T-cell (primary cell): ENCODE measurements at regions not wholly inside any gene's neighbourhood (a gene's known extent, or its start where the extent isn't known, plus 50 kb on each side); places are given as distances from the start of the nearest gene placed in this dataset.
"Not testable (repeated sequence)": the region's sequence is repeated elsewhere in the genome, so short reads cannot be mapped to it uniquely, and the experiment has no call there.

ENCODE experiments used
- ATAC-seq, 4 experiments: fragments of 200-7000 bp in 3 of 4; fragments of 150-1000 bp in 1 of 4; cut with Tn5 transposase; replicated peaks in 1 of 4; 1 replicate in 3 of 4; 2 replicates in 1 of 4; pipeline ENCODE4 v1.10.0; 2021; ENCODE audit warnings: moderate library complexity in 3 of 4, mild to moderate bottlenecking in 2 of 4, moderate number of reproducible peaks in 1 of 4
- CTCF ChIA-PET, 2 donors: fragments of 300-600 bp; sonication (Branson Sonifier 250); formaldehyde crosslinking; loops; one replicate each; lab custom pipeline; 2022; ENCODE audit warnings: antibody characterized with exemption in 2 of 2; lab: Charles Lee
- POLR2A ChIA-PET, 2 donors: fragments of 300-600 bp; sonication (Branson Sonifier 250); formaldehyde crosslinking; loops; one replicate each; lab custom pipeline; 2022; ENCODE audit warnings: antibody characterized with exemption in 2 of 2; lab: Charles Lee
- DNase-seq, 35 experiments: peaks; one replicate each; pipeline versions ENCODE4 v3.0.0 to v3.0.0-alpha.2; 2013 to 2023
- H3K27ac ChIP-seq: one replicate; pipeline ENCODE4 v1.5.1; 2013; ENCODE audit warnings: low read length
- H3K27me3 ChIP-seq, 2 experiments: replicated peaks in 1 of 2; 1 replicate in 1 of 2; 2 replicates in 1 of 2; pipeline versions ENCODE4 v1.6.1 to v1.7.0; 2013; ENCODE audit warnings: low read length in 1 of 2, mixed read lengths in 1 of 2; ENCODE audit not compliant: control insufficient read depth in 2 of 2, insufficient read depth in 2 of 2; ENCODE audit errors: extremely low read depth in 1 of 2
- H3K36me3 ChIP-seq, 2 donors: 1 replicate in 1 of 2; 2 replicates in 1 of 2; pipeline versions ENCODE4 v1.6.1 to v1.7.0; 2013; ENCODE audit warnings: low read length in 1 of 2; ENCODE audit not compliant: control insufficient read depth in 2 of 2, insufficient read depth in 1 of 2; ENCODE audit errors: extremely low read depth in 1 of 2
- H3K4me1 ChIP-seq, 2 experiments: 1 replicate in 1 of 2; 2 replicates in 1 of 2; pipeline versions ENCODE4 v1.6.1 to v1.7.0; 2013; ENCODE audit warnings: low read length in 2 of 2, mixed read lengths in 1 of 2; ENCODE audit not compliant: insufficient read depth in 2 of 2, control insufficient read depth in 1 of 2; ENCODE audit errors: extremely low read depth in 1 of 2
- H3K4me3 ChIP-seq, 2 donors: 1 replicate in 1 of 2; 2 replicates in 1 of 2; pipeline versions ENCODE4 v1.5.1 to v1.7.0; 2013; ENCODE audit warnings: mild to moderate bottlenecking in 2 of 2, low read length in 1 of 2, moderate library complexity in 1 of 2; ENCODE audit not compliant: control insufficient read depth in 1 of 2; ENCODE audit errors: extremely low read depth in 1 of 2
- H3K9me3 ChIP-seq: 2 replicates; pipeline ENCODE4 v1.7.0; 2013
- H3K27ac Mint-ChIP-seq, 2 donors: one replicate each; pipeline ENCODE4 v1.8.0; 2020 to 2021; ENCODE audit warnings: mild to moderate bottlenecking in 2 of 2, mixed read lengths in 2 of 2
- H3K27me3 Mint-ChIP-seq, 2 donors: one replicate each; pipeline ENCODE4 v1.8.0; 2021 to 2022; ENCODE audit warnings: mixed read lengths in 2 of 2
- H3K36me3 Mint-ChIP-seq: one replicate; pipeline ENCODE4 v1.8.0; 2021; ENCODE audit warnings: mixed read lengths
- H3K4me1 Mint-ChIP-seq, 3 donors: one replicate each; pipeline ENCODE4 v1.8.0; 2020 to 2022; ENCODE audit warnings: mixed read lengths in 3 of 3, mild to moderate bottlenecking in 1 of 3
- H3K4me3 Mint-ChIP-seq, 3 donors: one replicate each; pipeline ENCODE4 v1.8.0; 2020 to 2022; ENCODE audit warnings: mild to moderate bottlenecking in 3 of 3, mixed read lengths in 3 of 3, moderate library complexity in 3 of 3
- H3K9me3 Mint-ChIP-seq, 3 donors: one replicate each; pipeline ENCODE4 v1.8.0; 2020 to 2022; ENCODE audit warnings: mixed read lengths in 3 of 3
- WGBS: methylation state at CpG from one replicate; pipeline ENCODE4 v1.1.5; 2013; ENCODE audit warnings: missing lambda C conversion rate; ENCODE audit not compliant: insufficient coverage; 5-methylcytosine and 5-hydroxymethylcytosine counted together

GRCh38 chr7:73932364-73932763 is 71.4 kb downstream of the TMEM270 start:
- Mint-ChIP-seq H3K36me3 (no peaks in the 10 kb centered on the region), H3K27ac (no peak overlapping the region), H3K27me3 (peaks cover 4 to 26% of the 10 kb centered on the region in 2 donors), H3K9me3 (no peaks in the 10 kb centered on the region), H3K4me1 (peaks cover 0 to 3% (median 1%) of the 10 kb centered on the region in 3 donors), H3K4me3 (no peak overlapping the region)
- Histone ChIP-seq H3K9me3 (no peaks in the 10 kb centered on the region), H3K27me3 (peaks cover 0 to 15% of the 10 kb centered on the region in 2 experiments), H3K4me1 (no peaks in the 10 kb centered on the region), H3K4me3 (no peak overlapping the region), H3K36me3 (no peaks in the 10 kb centered on the region), H3K27ac (no peak overlapping the region)
- ChIA-PET POLR2A (no interaction called here), CTCF (no interaction called here)
- ATAC-seq: no peak
- WGBS: 100% methylated on average over 1 of the region's 4 CpGs
- DNase-seq: no peak

DNA sequence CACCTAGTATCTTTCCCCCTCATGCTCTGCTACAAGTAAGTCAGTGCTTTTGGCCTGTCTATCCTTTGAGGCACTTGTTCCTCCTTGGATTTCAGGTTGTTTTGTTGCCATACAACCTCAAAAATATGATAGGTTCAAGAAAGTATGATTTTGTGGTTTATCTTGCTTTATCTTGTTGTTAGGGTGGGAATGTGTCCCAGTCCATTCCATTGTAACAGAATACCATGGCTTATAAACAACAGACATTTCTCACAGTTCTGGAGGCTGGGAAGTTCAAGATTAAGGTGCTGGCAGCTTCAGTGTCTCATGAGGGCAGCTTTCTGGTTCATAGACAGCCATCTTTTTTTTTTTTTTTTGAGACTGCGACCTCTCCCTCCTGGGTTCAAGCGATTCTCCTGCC is 72.1 kb downstream of the TMEM270 start:
- CTCF ChIA-PET: interaction anchor here in 1 of 2 donors (0.6 kb wide), 1 partner anchor 466 kb away, joined by 5 read pairs; no protein-coding TSS in a partner anchor
- DNase-seq: no peak
- no peaks in the 10 kb centered on the region for H3K36me3 Mint-ChIP-seq
- WGBS: no CpG with 5 or more reads among the region's 2 CpGs
- Histone ChIP-seq H3K27ac (no peak overlapping the region), H3K27me3 (peaks cover 0 to 12% of the 10 kb centered on the region in 2 experiments), H3K4me1 (no peaks in the 10 kb centered on the region), H3K36me3 (no peaks in the 10 kb centered on the region), H3K9me3 (no peaks in the 10 kb centered on the region), H3K4me3 (no peak overlapping the region)
- H3K27me3 Mint-ChIP-seq: peaks cover 4 to 21% of the 10 kb centered on the region in 2 donors
- no peak overlapping the region for H3K27ac Mint-ChIP-seq
- H3K4me1 Mint-ChIP-seq: peaks cover 0 to 3% (median 1%) of the 10 kb centered on the region in 3 donors
- H3K9me3 Mint-ChIP-seq: no peaks in the 10 kb centered on the region
- H3K4me3 Mint-ChIP-seq: no peak overlapping the region
- POLR2A ChIA-PET: no interaction called here
- ATAC-seq: no peak

DNA sequence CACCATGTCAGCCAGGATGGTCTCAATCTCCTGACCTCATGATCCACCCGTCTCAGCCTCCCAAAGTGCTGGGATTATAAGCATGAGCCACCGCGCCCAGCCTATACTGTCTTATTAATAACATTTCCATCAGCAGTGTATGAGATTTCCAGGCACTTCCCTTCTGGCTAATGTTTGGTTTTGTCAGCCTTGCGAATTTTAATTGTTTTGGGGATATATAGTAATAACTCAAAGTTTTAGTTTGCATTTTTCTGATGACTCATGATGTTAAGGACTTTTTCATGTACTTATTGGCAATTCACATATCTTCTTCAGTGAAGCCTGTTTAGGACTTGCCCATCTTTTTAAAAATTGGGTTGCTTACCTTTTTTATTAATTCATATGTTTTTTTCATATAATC is 76.0 kb downstream of the TMEM270 start:
- WGBS: no CpG with 5 or more reads among the region's 4 CpGs
- ATAC-seq: no peak
- Histone ChIP-seq H3K27ac (no peak overlapping the region), H3K4me3 (no peak overlapping the region), H3K36me3 (no peaks in the 10 kb centered on the region), H3K27me3 (peaks cover 0 to 13% of the 10 kb centered on the region in 2 experiments), H3K4me1 (no peaks in the 10 kb centered on the region), H3K9me3 (no peaks in the 10 kb centered on the region)
- Mint-ChIP-seq H3K4me3 (no peak overlapping the region), H3K27ac (no peak overlapping the region), H3K4me1 (no peaks in the 10 kb centered on the region), H3K9me3 (peaks cover 7 to 16% (median 12%) of the 10 kb centered on the region in 3 donors), H3K27me3 (peaks cover 10 to 20% of the 10 kb centered on the region in 2 donors), H3K36me3 (peaks cover 3% of the 10 kb centered on the region)
- CTCF ChIA-PET: no interaction called here
- no peak for DNase-seq
- POLR2A ChIA-PET: no interaction called here

DNA sequence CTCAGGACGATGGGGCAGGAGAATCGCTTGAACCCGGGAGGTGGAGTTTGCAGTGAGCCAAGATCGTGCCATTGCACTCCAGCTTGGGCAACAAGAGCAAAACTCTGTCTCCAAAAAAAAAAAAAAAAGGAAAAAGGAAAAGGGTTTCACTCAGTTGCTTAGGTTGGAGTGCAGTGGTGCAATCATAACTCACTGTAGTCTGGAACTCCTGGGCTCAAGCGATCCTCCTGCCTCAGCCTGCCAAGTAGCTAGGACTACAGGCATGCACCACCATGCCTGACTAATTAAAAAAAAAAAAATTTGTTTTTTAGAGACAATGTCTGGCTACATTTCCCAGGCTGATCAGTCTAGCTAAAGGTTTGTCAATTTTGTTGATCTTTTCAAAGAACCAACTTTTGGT is 76.7 kb downstream of the TMEM270 start:
- H3K4me1 Mint-ChIP-seq, H3K9me3 ChIP-seq, H3K27ac Mint-ChIP-seq, H3K36me3 Mint-ChIP-seq, ATAC-seq, H3K27ac ChIP-seq, H3K4me1 ChIP-seq, H3K4me3 Mint-ChIP-seq, H3K36me3 ChIP-seq, H3K4me3 ChIP-seq, DNase-seq: not testable (repeated sequence)
- peaks cover 12 to 18% of the 10 kb centered on the region in 2 donors for H3K27me3 Mint-ChIP-seq
- POLR2A ChIA-PET: interaction anchor here in 1 of 2 donors (0.6 kb wide), 1 partner anchor 1415 kb away, joined by 3 read pairs; no protein-coding TSS in a partner anchor
- peaks cover 7 to 16% (median 12%) of the 10 kb centered on the region in 3 donors for H3K9me3 Mint-ChIP-seq
- WGBS: 100% methylated on average over 1 of the region's 5 CpGs
- CTCF ChIA-PET: interaction anchor here in 1 of 2 donors (0.6 to 0.8 kb wide), 2 partner anchors 31 to 55 kb away, joined by 3 to 4 read pairs; no protein-coding TSS in a partner anchor
- H3K27me3 ChIP-seq: peaks cover 0 to 13% of the 10 kb centered on the region in 2 experiments

- POLR2A ChIA-PET: no interaction called here
Measured at GRCh38 chr7:73939528-73939927, 78.6 kb downstream of the TMEM270 start.

GRCh38 chr7:73940701-73941238 is 79.8 kb downstream of the TMEM270 start:
- Histone ChIP-seq H3K36me3 (no peaks in the 10 kb centered on the region), H3K27ac (no peak overlapping the region), H3K4me1 (no peaks in the 10 kb centered on the region), H3K9me3 (no peaks in the 10 kb centered on the region), H3K4me3 (no peak overlapping the region), H3K27me3 (peaks cover 0 to 10% of the 10 kb centered on the region in 2 experiments)
- ATAC-seq: no peak
- H3K4me3 Mint-ChIP-seq: no peak overlapping the region
- no peak for DNase-seq
- H3K36me3 Mint-ChIP-seq: peaks cover 8% of the 10 kb centered on the region
- POLR2A ChIA-PET: no interaction called here
- peaks cover 12 to 28% (median 17%) of the 10 kb centered on the region in 3 donors for H3K9me3 Mint-ChIP-seq
- CTCF ChIA-PET: no interaction called here
- no peaks in the 10 kb centered on the region for H3K4me1 Mint-ChIP-seq
- no peak overlapping the region for H3K27ac Mint-ChIP-seq
- peaks cover 9 to 14% of the 10 kb centered on the region in 2 donors for H3K27me3 Mint-ChIP-seq
- no CpG with 5 or more reads among the region's 2 CpGs for WGBS

More at GRCh38 chr7:73939528-73939927, 78.6 kb downstream of the TMEM270 start:
- no peaks in the 10 kb centered on the region for H3K9me3 ChIP-seq
- WGBS: no CpG with 5 or more reads among the region's 1 CpG
- H3K4me3 Mint-ChIP-seq: no peak overlapping the region
- peaks cover 7 to 20% (median 12%) of the 10 kb centered on the region in 3 donors for H3K9me3 Mint-ChIP-seq
- peaks cover 3% of the 10 kb centered on the region for H3K36me3 Mint-ChIP-seq
- CTCF ChIA-PET: interaction anchor here in 1 of 2 donors (0.6 kb wide), 1 partner anchor 164 kb away, joined by 3 read pairs; no protein-coding TSS in a partner anchor
- DNase-seq (no peak), ATAC-seq (no peak)
- no peak overlapping the region for H3K4me3 ChIP-seq
- no peaks in the 10 kb centered on the region for H3K36me3 ChIP-seq
- no peaks in the 10 kb centered on the region for H3K4me1 ChIP-seq
- peaks cover 13 to 18% of the 10 kb centered on the region in 2 donors for H3K27me3 Mint-ChIP-seq
- peaks cover 0 to 12% of the 10 kb centered on the region in 2 experiments for H3K27me3 ChIP-seq
- no peak overlapping the region for H3K27ac Mint-ChIP-seq
- no peak overlapping the region for H3K27ac ChIP-seq
- no peaks in the 10 kb centered on the region for H3K4me1 Mint-ChIP-seq
